H1 (cell line): ENCODE measurements at regions not wholly inside any gene's neighbourhood (a gene's known extent, or its start where the extent isn't known, plus 50 kb on each side); places are given as distances from the start of the nearest gene placed in this dataset.

Experiments
- EZH2 ChIP-seq: fragments of 200-600 bp; sonication (generic); IDR thresholded peaks from 2 replicates; pipeline ENCODE4 v1.7.1; 2012; ENCODE audit warnings: low read depth, mild to moderate bottlenecking, moderate library complexity, low read length, inconsistent platforms; ENCODE audit not compliant: severe bottlenecking
- FOSL1 ChIP-seq: IDR thresholded peaks from 2 replicates; pipeline ENCODE4 v1.6.1; 2011; ENCODE audit warnings: mild to moderate bottlenecking, low read depth, low read length, moderate library complexity; ENCODE audit not compliant: insufficient read depth
- GABPA ChIP-seq: IDR thresholded peaks from 2 replicates; pipeline ENCODE4 v1.6.1; 2011; ENCODE audit warnings: mild to moderate bottlenecking, low read length, moderate library complexity, borderline replicate concordance; ENCODE audit not compliant: insufficient read depth
- KDM5A ChIP-seq: fragments of 200-600 bp; IDR thresholded peaks from 2 replicates; pipeline ENCODE4 v1.7.1; 2012; ENCODE audit warnings: mild to moderate bottlenecking, low read length, inconsistent platforms, mixed read lengths
- POLR2A ChIP-seq, 2 experiments: IDR thresholded peaks; 1 replicate in 1 of 2; 2 replicates in 1 of 2; pipeline ENCODE4 v1.6.1; 2011; ENCODE audit warnings: low read depth in 2 of 2, low read length in 2 of 2, mild to moderate bottlenecking in 2 of 2; ENCODE audit errors: control extremely low read depth in 1 of 2
- POLR2AphosphoS5 ChIP-seq: IDR thresholded peaks from 2 replicates; pipeline ENCODE4 v1.6.1; 2011; ENCODE audit warnings: low read depth, low read length
- RXRA ChIP-seq: IDR thresholded peaks from 2 replicates; pipeline ENCODE4 v1.6.1; 2011; ENCODE audit warnings: low read depth, mild to moderate bottlenecking, low read length, moderate library complexity; ENCODE audit not compliant: insufficient read depth
- SIN3A ChIP-seq, 2 experiments: IDR thresholded peaks in 1 of 2; conservative IDR thresholded peaks in 1 of 2; 2 replicates each; pipeline ENCODE4 v1.6.1; 2011 to 2012; ENCODE audit warnings: low read length in 2 of 2, improper control_type of control experiment in 1 of 2, low read depth in 1 of 2, mild to moderate bottlenecking in 1 of 2
- SRF ChIP-seq: IDR thresholded peaks from 2 replicates; pipeline ENCODE4 v1.6.1; 2011; ENCODE audit warnings: mild to moderate bottlenecking, low read depth, low read length, moderate library complexity
- TAF1 ChIP-seq: IDR thresholded peaks from 2 replicates; pipeline ENCODE4 v1.6.1; 2011; ENCODE audit warnings: mild to moderate bottlenecking, low read depth, low read length
- YY1 ChIP-seq: IDR thresholded peaks from 2 replicates; pipeline ENCODE4 v1.6.1; 2011; ENCODE audit warnings: low read depth, mild to moderate bottlenecking, low read length
- TF ChIP-seq, protein P1 (sequence below), 3 experiments: IDR thresholded peaks; 1 replicate in 2 of 3; 2 replicates in 1 of 3; pipeline versions ENCODE4 v1.5.1 to v1.6.1; 2011; ENCODE audit warnings: low read length in 3 of 3, mild to moderate bottlenecking in 3 of 3, inconsistent platforms in 2 of 3, low read depth in 1 of 3, moderate library complexity in 1 of 3; ENCODE audit not compliant: insufficient read depth in 1 of 3; ENCODE audit errors: control extremely low read depth in 1 of 3
- TF ChIP-seq, protein P2 (sequence below): IDR thresholded peaks from 2 replicates; pipeline ENCODE4 v1.6.1; 2012; ENCODE audit warnings: inconsistent platforms

DNA sequence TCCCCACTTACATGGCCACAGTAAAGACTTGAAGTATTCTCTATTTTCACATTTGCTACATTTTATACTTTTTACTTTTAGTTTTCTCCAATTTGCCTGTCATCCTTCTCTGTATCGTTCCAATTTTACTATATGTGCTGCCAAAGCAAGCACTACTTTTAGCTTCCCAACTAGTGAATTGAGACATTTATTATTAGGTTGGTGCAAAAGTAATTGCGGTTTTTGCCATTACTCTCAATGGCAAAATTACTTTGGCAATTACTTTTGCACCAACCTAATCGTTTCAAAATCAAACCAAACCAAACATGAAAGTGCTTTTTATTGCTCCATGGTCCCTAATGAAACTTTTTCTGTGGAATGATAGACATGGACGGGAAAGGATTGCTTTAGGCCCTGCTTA lies 56.6 kb upstream of the ATF3 start:
- TF ChIP-seq EZH2 (no peak), TAF1 (no peak), POLR2A (IDR thresholded peaks at IDR 0.05; ENCODE audit: control extremely low read depth in 1 of 2, low read depth in 2 of 2, low read length in 2 of 2) (no peak), FOSL1 (no peak), POLR2AphosphoS5 (no peak), GABPA (no peak), SIN3A (conservative IDR thresholded peaks at IDR 0.05 in 1 of 2, IDR thresholded peaks at IDR 0.05 in 1 of 2; ENCODE audit: low read depth in 1 of 2, low read length in 2 of 2) (no peak), KDM5A (no peak), RXRA (no peak), SRF (no peak), YY1 (no peak)
- TF ChIP-seq, protein P1, sequence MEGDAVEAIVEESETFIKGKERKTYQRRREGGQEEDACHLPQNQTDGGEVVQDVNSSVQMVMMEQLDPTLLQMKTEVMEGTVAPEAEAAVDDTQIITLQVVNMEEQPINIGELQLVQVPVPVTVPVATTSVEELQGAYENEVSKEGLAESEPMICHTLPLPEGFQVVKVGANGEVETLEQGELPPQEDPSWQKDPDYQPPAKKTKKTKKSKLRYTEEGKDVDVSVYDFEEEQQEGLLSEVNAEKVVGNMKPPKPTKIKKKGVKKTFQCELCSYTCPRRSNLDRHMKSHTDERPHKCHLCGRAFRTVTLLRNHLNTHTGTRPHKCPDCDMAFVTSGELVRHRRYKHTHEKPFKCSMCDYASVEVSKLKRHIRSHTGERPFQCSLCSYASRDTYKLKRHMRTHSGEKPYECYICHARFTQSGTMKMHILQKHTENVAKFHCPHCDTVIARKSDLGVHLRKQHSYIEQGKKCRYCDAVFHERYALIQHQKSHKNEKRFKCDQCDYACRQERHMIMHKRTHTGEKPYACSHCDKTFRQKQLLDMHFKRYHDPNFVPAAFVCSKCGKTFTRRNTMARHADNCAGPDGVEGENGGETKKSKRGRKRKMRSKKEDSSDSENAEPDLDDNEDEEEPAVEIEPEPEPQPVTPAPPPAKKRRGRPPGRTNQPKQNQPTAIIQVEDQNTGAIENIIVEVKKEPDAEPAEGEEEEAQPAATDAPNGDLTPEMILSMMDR (IDR thresholded peaks at IDR 0.05; ENCODE audit: control extremely low read depth in 1 of 3, insufficient read depth in 1 of 3, low read depth in 1 of 3, low read length in 3 of 3) = no peak
- TF ChIP-seq, protein P2, sequence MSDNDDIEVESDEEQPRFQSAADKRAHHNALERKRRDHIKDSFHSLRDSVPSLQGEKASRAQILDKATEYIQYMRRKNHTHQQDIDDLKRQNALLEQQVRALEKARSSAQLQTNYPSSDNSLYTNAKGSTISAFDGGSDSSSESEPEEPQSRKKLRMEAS = no peak
